DND-41 (cell line): ENCODE measurements at regions not wholly inside any gene's neighbourhood (a gene's known extent, or its start where the extent isn't known, plus 50 kb on each side); places are given as distances from the start of the nearest gene placed in this dataset.

ENCODE experiments used
- CTCF ChIP-seq: IDR thresholded peaks from 2 replicates; pipeline ENCODE4 v1.5.1; 2012; ENCODE audit warnings: borderline replicate concordance, low read length, moderate library complexity, mild to moderate bottlenecking; ENCODE audit not compliant: poor library complexity, severe bottlenecking; ENCODE audit errors: extremely low read depth
- EZH2 ChIP-seq: IDR thresholded peaks from 3 replicates; pipeline ENCODE4 v1.6.1; 2012; ENCODE audit warnings: borderline replicate concordance, low read depth, mild to moderate bottlenecking, moderate library complexity, low read length, inconsistent platforms; ENCODE audit not compliant: severe bottlenecking

GRCh38 chr7:142311876-142312275 lies 54.0 kb upstream of the PRSS58 start:
- TF ChIP-seq EZH2 (no peak), CTCF (no peak)
